ENCODE measurements at regions not wholly inside any gene's neighbourhood (a gene's known extent, or its start where the extent isn't known, plus 50 kb on each side); places are given as distances from the start of the nearest gene placed in this dataset.

GRCh38 chr7:149708026-149708425 lies 65.4 kb downstream of the ZNF467 start (continued):
- no peak for TF ChIP-seq CHD7 (IDR thresholded peaks at IDR 0.05; ENCODE audit: insufficient replicate concordance, low read length)
- TF ChIP-seq E2F6 (IDR thresholded peaks at IDR 0.05), result no peak
- TF ChIP-seq TBP (IDR thresholded peaks at IDR 0.05; ENCODE audit: low read depth, low read length), result no peak
- TF ChIP-seq HDAC6 (IDR thresholded peaks at IDR 0.05; ENCODE audit: low read depth, low read length), result no peak
- TF ChIP-seq JUN (IDR thresholded peaks at IDR 0.05; ENCODE audit: low read depth, low read length), result no peak
- TF ChIP-seq SUZ12 (IDR thresholded peaks at IDR 0.05; ENCODE audit: low read length), result no peak
- no peak for TF ChIP-seq SIN3A (conservative IDR thresholded peaks at IDR 0.05 in 1 of 2, IDR thresholded peaks at IDR 0.05 in 1 of 2; ENCODE audit: low read depth in 1 of 2, low read length in 2 of 2)
- no peak for TF ChIP-seq GTF2F1 (IDR thresholded peaks at IDR 0.05; ENCODE audit: borderline replicate concordance, low read depth, low read length)
- no peak for TF ChIP-seq HDAC2 (IDR thresholded peaks at IDR 0.05; ENCODE audit: borderline replicate concordance in 1 of 2, low read depth in 2 of 2, low read length in 2 of 2)
- TF ChIP-seq SP1 (IDR thresholded peaks at IDR 0.05; ENCODE audit: low read depth, low read length), result no peak
- no peak for TF ChIP-seq ASH2L (IDR thresholded peaks at IDR 0.05; ENCODE audit: low read length)
- TF ChIP-seq SRF (IDR thresholded peaks at IDR 0.05; ENCODE audit: low read depth, low read length), result no peak

Measured in H1 (cell line).